SK-N-SH (cell line): ENCODE measurements at regions not wholly inside any gene's neighbourhood (a gene's known extent, or its start where the extent isn't known, plus 50 kb on each side); places are given as distances from the start of the nearest gene placed in this dataset.

Source experiments
- CTCF ChIA-PET: fragments of 300-600, 350-600 bp; formaldehyde crosslinking; extraction: SDS; loops from one replicate; lab custom pipeline; 2021; lab: Yijun Ruan, JAX
- POLR2A ChIA-PET: fragments of 350-600 bp; sonication (Branson Sonifier 250); formaldehyde crosslinking; extraction: SDS; loops from one replicate; lab custom pipeline; 2020; ENCODE audit warnings: antibody characterized with exemption, inconsistent platforms; lab: Yijun Ruan, JAX
- DNase-seq: peaks from one replicate; pipeline ENCODE4 v3.0.0; 2012
- H2AFZ ChIP-seq: fragments of 200-600 bp; sonication (generic); 2 replicates; pipeline ENCODE4 v1.8.1; 2016; ENCODE audit warnings: antibody characterized with exemption, mild to moderate bottlenecking, low read depth
- H3F3A ChIP-seq: fragments of 200-600 bp; sonication (generic); replicated peaks from 2 replicates; pipeline ENCODE3; 2016; ENCODE audit warnings: antibody characterized with exemption, mild to moderate bottlenecking; ENCODE audit not compliant: insufficient read depth
- H3K27ac ChIP-seq, 2 experiments: fragments of 200-500 bp in 1 of 2; fragments of 200-600 bp in 1 of 2; sonication (Bioruptor generic) in 1 of 2; sonication (generic), shearing (Covaris generic) in 1 of 2; 2 replicates each; pipeline versions ENCODE4 v1.5.1 to v1.6.1; 2014 to 2016; ENCODE audit warnings: low read depth in 2 of 2, inconsistent platforms in 1 of 2, low read length in 1 of 2, mild to moderate bottlenecking in 1 of 2, mixed read lengths in 1 of 2
- H3K27me3 ChIP-seq: fragments of 200-600 bp; sonication (generic), shearing (Covaris generic); 2 replicates; pipeline ENCODE4 v1.6.1; 2016; ENCODE audit warnings: mixed run types; ENCODE audit not compliant: insufficient read depth
- H3K36me3 ChIP-seq, 2 experiments: fragments of 200-500 bp in 1 of 2; fragments of 200-600 bp in 1 of 2; sonication (Bioruptor generic) in 1 of 2; sonication (generic) in 1 of 2; replicated peaks in 1 of 2; 2 replicates each; pipeline versions ENCODE3 to v1.5.1; 2014 to 2016; ENCODE audit warnings: low read length in 1 of 2, mild to moderate bottlenecking in 1 of 2; ENCODE audit not compliant: insufficient read depth in 2 of 2, control insufficient read depth in 1 of 2
- H3K4me1 ChIP-seq, 2 experiments: fragments of 200-500 bp in 1 of 2; fragments of 200-600 bp in 1 of 2; sonication (Bioruptor generic) in 1 of 2; sonication (generic), shearing (Covaris generic) in 1 of 2; 2 replicates each; pipeline versions ENCODE4 v1.5.1 to v1.6.1; 2014 to 2016; ENCODE audit warnings: low read depth in 1 of 2, low read length in 1 of 2, mixed run types in 1 of 2; ENCODE audit not compliant: insufficient read depth in 2 of 2, control insufficient read depth in 1 of 2
- H3K4me2 ChIP-seq: fragments of 200-600 bp; sonication (generic), shearing (Covaris generic); 2 replicates; pipeline ENCODE4 v1.6.1; 2017; ENCODE audit warnings: mixed run types
- H3K4me3 ChIP-seq, 2 experiments: fragments of 200-500 bp in 1 of 2; fragments of 200-600 bp in 1 of 2; sonication (Bioruptor generic) in 1 of 2; sonication (generic), shearing (Covaris generic) in 1 of 2; 2 replicates each; pipeline versions ENCODE4 v1.5.1 to v1.8.1; 2014 to 2016; ENCODE audit warnings: low read depth in 2 of 2, inconsistent platforms in 1 of 2, low read length in 1 of 2, mild to moderate bottlenecking in 1 of 2, mixed read lengths in 1 of 2, moderate library complexity in 1 of 2
- H3K79me2 ChIP-seq: fragments of 200-600 bp; sonication (generic); 2 replicates; pipeline ENCODE4 v1.8.1; 2017; ENCODE audit warnings: mild to moderate bottlenecking; ENCODE audit not compliant: insufficient read depth
- H3K9ac ChIP-seq: fragments of 200-600 bp; sonication (generic); 2 replicates; pipeline ENCODE4 v1.6.1; 2017; ENCODE audit warnings: mixed run types
- H3K9me2 ChIP-seq: fragments of 200-600 bp; sonication (generic); 2 replicates; pipeline ENCODE4 v1.6.1; 2017; ENCODE audit warnings: mixed run types
- H3K9me3 ChIP-seq: fragments of 200-600 bp; sonication (generic); 2 replicates; pipeline ENCODE4 v1.6.1; 2017; ENCODE audit warnings: mixed run types, mild to moderate bottlenecking, moderate library complexity
- H4K20me1 ChIP-seq: fragments of 200-600 bp; sonication (generic); 2 replicates; pipeline ENCODE4 v1.6.1; 2017; ENCODE audit warnings: mild to moderate bottlenecking, mixed run types; ENCODE audit not compliant: insufficient read depth
- ELF1 ChIP-seq: IDR thresholded peaks from 2 replicates; pipeline ENCODE4 v1.4.0; 2012
- EP300 ChIP-seq, 2 experiments: IDR thresholded peaks; 2 replicates each; pipeline versions ENCODE4 v1.4.0 to v1.6.1; 2012; ENCODE audit warnings: borderline replicate concordance in 1 of 2, low read depth in 1 of 2, low read length in 1 of 2
- FOXJ3 ChIP-seq: sonication (generic); formaldehyde crosslinking; IDR thresholded peaks from 2 replicates; pipeline ENCODE4 v1.5.1; 2020; ENCODE audit warnings: mild to moderate bottlenecking, missing genetic modification reagents
- FOXM1 ChIP-seq: IDR thresholded peaks from 2 replicates; pipeline ENCODE4 v1.4.0; 2012; ENCODE audit warnings: low read depth, mild to moderate bottlenecking
- GABPA ChIP-seq: IDR thresholded peaks from 2 replicates; pipeline ENCODE4 v1.4.0; 2012; ENCODE audit warnings: low read depth, mild to moderate bottlenecking
- IRF3 ChIP-seq: fragments of 150-350 bp; IDR thresholded peaks from 2 replicates; pipeline ENCODE4 v1.6.1; 2016; ENCODE audit warnings: mild to moderate bottlenecking, low read depth, low read length
- MEF2A ChIP-seq: IDR thresholded peaks from 2 replicates; pipeline ENCODE4 v1.4.0; 2012; ENCODE audit warnings: low read depth, borderline replicate concordance
- MXI1 ChIP-seq: IDR thresholded peaks from 2 replicates; pipeline ENCODE4 v1.6.1; 2012; ENCODE audit warnings: mild to moderate bottlenecking, low read depth, low read length, improper control_type of control experiment
- PBX3 ChIP-seq: IDR thresholded peaks from 2 replicates; pipeline ENCODE4; 2012
- RCOR1 ChIP-seq: fragments of 150-350 bp; IDR thresholded peaks from 2 replicates; pipeline ENCODE4 v1.6.1; 2017; ENCODE audit warnings: antibody characterized with exemption, low read length
- REST ChIP-seq: IDR thresholded peaks from 2 replicates; pipeline ENCODE4 v1.6.1; 2012; ENCODE audit warnings: mild to moderate bottlenecking, low read depth, low read length, moderate library complexity
- RFX5 ChIP-seq: IDR thresholded peaks from 2 replicates; pipeline ENCODE4 v1.6.1; 2012; ENCODE audit warnings: mild to moderate bottlenecking, improper control_type of control experiment, low read length
- SMC3 ChIP-seq: IDR thresholded peaks from 2 replicates; pipeline ENCODE4 v1.6.1; 2012; ENCODE audit warnings: low read depth, low read length, improper control_type of control experiment
- USF1 ChIP-seq: IDR thresholded peaks from 2 replicates; pipeline ENCODE4 v1.4.0; 2012; ENCODE audit warnings: low read depth, borderline replicate concordance
- USF2 ChIP-seq: fragments of 150-350 bp; IDR thresholded peaks from 2 replicates; pipeline ENCODE4 v1.6.1; 2017; ENCODE audit warnings: antibody characterized with exemption, low read length, low read depth, borderline replicate concordance
- ZBTB33 ChIP-seq: IDR thresholded peaks from 2 replicates; pipeline ENCODE4 v1.4.0; 2012; ENCODE audit warnings: low read depth, borderline replicate concordance
- WGBS: methylation state at CpG from one replicate; pipeline ENCODE4 v1.1.6; 2017; ENCODE audit warnings: low lambda C conversion rate; 5-methylcytosine and 5-hydroxymethylcytosine counted together

- Histone ChIP-seq H3K79me2 (no peaks in the 10 kb centered on the region), H3K4me3 (no peak overlapping the region), H3K9ac (no peak overlapping the region), H3K9me2 (no peaks in the 10 kb centered on the region), H3K4me1 (no peaks in the 10 kb centered on the region), H3K4me2 (no peak overlapping the region), H3K9me3 (peaks cover 10% of the 10 kb centered on the region), H2AFZ (no peak overlapping the region), H3K27ac (no peak overlapping the region), H4K20me1 (no peaks in the 10 kb centered on the region), H3F3A (no peaks in the 10 kb centered on the region), H3K27me3 (no peaks in the 10 kb centered on the region), H3K36me3 (no peaks in the 10 kb centered on the region)
- CTCF ChIA-PET: no interaction called here
- DNase-seq: no peak
- POLR2A ChIA-PET: no interaction called here
- TF ChIP-seq IRF3 (no peak), ZBTB33 (no peak), RFX5 (no peak), USF2 (no peak), ELF1 (no peak), SMC3 (no peak), PBX3 (no peak), MXI1 (no peak), FOXJ3 (CRISPR knock-in tag) (no peak), GABPA (no peak), RCOR1 (no peak)
- WGBS: 0% methylated on average over 1 of the region's 1 CpG
These were observed 1230.7 kb upstream of the USP15 start for GRCh38 chr12:61029516-61029915.

- Histone ChIP-seq H3K27ac (no peak overlapping the region), H3K4me3 (no peak overlapping the region), H3K9ac (no peak overlapping the region), H3K4me2 (no peak overlapping the region), H3K36me3 (no peaks in the 10 kb centered on the region), H3K27me3 (no peaks in the 10 kb centered on the region), H4K20me1 (no peaks in the 10 kb centered on the region), H2AFZ (no peak overlapping the region), H3K9me3 (0 out of 2 replicates have a peak, but pooled peaks cover 5% of the 10 kb centered on the region), H3K79me2 (no peaks in the 10 kb centered on the region), H3F3A (no peaks in the 10 kb centered on the region), H3K9me2 (no peaks in the 10 kb centered on the region), H3K4me1 (no peaks in the 10 kb centered on the region)
- WGBS: 0% methylated on average over 1 of the region's 1 CpG
- TF ChIP-seq MXI1 (no peak), EP300 (IDR thresholded peaks at IDR 0.05; ENCODE audit: borderline replicate concordance in 1 of 2, low read depth in 1 of 2, low read length in 1 of 2) (no peak), MEF2A (no peak), USF1 (no peak), ELF1 (no peak), FOXM1 (no peak), REST (no peak)
- ChIA-PET CTCF (no interaction called here), POLR2A (no interaction called here)
- DNase-seq: no peak
These were observed 1222.4 kb upstream of the USP15 start for GRCh38 chr12:61037792-61038191.
